ENCODE measurements at regions not wholly inside any gene's neighbourhood (a gene's known extent, or its start where the extent isn't known, plus 50 kb on each side); places are given as distances from the start of the nearest gene placed in this dataset.
"Not testable (repeated sequence)": the region's sequence is repeated elsewhere in the genome, so short reads cannot be mapped to it uniquely, and the experiment has no call there.

DNA sequence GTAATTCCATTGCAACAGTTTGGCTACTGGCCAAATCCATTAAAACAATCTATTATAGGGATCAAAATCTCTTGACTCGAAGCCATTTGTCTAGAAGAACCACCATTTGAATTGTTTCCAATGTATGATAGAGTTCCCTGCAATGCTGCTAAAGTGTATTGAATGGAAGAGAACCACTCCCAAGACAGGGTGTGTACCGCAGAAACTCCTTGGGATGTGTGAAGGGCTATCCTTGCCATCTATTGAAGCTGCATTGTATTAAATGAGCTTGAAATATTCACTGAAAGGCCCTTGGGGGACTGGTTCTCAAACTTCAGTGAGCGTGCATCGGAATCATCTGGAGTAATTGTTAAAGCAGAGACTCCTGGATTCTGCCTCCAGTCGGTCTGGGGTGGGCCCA is 260.4 kb upstream of the MEIS1 start:
- DNase-seq (ENCODE audit: low spot score) = no peak

DNA sequence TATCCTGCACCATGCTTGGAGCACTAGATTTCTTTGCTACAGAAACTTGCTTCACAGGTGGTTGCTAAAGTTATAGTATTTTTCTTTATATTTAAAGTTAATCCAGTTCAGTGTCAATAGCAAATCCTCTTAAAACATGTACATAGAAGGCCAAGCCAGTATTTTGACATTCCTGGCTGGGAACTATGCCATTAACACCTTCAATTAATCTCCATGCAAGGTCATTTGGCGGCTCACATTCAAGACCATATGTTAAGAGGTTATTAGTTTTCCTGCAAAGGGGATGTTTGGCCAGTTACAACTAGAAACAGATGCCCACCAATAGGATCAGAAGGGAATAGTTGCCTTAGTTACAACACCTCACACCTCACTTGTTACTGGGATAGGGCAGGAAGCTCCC is 261.3 kb upstream of the MEIS1 start:
- no peak for DNase-seq (ENCODE audit: low spot score)

- no peak for DNase-seq (ENCODE audit: low spot score)
Measured at GRCh38 chr2:66171530-66171929, 263.4 kb upstream of the MEIS1 start.

- no peak for DNase-seq (ENCODE audit: low spot score)
Measured at GRCh38 chr2:66170744-66171330, 264.1 kb upstream of the MEIS1 start.

DNA sequence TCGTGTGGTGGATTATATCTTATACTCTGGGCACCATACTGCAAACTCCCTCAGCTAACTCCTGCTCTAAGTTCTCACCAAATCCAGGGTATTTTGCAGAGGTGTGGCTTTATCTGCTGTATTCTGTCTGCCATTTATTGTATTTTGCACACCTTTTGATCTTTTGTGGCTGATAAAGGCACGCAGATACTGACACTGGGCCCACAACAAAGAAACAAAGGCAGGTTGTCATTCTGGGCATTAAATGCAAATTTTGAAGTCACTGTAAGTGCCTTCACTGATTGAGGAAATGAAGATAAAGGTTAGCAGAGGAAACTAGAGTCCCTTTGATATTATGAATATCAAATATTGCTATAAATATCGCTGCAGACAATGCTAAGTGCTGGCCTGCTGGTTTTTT is 265.8 kb upstream of the MEIS1 start:
- DNase-seq (ENCODE audit: low spot score) = no peak

GRCh38 chr2:66164470-66164869 is 270.5 kb upstream of the MEIS1 start:
- no peak for DNase-seq (ENCODE audit: low spot score)

DNA sequence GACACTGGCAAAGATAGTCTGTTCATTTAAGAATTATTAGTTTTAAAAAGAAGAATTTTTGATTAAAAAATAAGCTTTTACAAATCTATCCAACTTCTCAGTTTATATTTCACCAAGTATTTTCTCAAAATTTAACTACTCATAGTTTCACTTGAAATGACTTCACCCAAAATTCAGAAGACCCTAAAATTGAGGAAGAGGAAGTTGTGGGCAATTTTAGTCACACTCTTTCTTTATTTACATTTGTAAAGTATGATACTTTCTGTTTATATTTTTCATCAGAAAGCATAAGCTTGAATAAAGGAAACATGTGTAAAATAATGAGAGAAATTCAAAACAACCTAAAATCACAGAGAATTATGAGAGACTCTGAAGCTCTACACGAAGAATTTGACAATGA is 278.8 kb upstream of the MEIS1 start:
- DNase-seq (ENCODE audit: low spot score) = no peak

DNA sequence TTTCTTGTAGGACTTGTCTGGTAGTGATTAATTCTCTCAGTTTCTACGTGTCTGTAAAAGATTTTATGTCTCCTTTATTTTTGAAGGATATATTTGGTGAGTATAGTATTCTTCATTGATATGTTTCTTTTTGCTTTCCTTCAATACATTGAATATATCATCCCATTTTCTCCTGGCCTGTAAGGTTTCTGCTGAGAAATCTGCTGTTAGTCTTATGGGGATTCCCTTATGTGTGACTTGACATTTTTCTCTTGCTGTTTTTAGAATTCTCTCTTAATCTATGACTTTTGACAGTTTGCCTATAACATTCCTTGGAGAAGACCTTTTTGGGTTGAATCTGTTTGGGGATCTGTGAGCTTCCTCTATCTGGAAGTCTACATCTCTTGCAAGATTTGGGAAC is 281.0 kb upstream of the MEIS1 start:
- DNase-seq (ENCODE audit: low spot score) = no peak

GRCh38 chr2:66145490-66145889 is 289.4 kb upstream of the MEIS1 start:
- DNase-seq (ENCODE audit: low spot score) = no peak

DNA sequence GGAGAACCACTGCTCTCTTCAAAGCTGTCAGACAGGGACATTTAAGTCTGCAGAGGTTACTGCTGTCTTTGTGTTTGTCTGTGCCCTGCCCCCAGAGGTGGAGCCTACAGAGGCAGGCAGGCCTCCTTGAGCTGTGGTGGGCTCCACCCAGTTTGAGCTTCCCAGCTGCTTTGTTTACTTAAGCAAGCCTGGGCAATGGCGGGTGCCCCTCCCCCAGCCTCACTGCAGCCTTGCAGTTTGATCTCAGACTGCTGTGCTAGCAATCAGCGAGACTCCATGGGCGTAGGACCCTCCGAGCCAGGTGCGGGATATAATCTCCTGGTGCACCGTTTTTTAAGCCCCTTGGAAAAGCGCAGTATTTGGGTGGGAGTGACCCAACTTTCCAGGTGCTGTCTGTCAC is 290.6 kb upstream of the MEIS1 start:
- not testable (repeated sequence) for DNase-seq (ENCODE audit: low spot score)

DNA sequence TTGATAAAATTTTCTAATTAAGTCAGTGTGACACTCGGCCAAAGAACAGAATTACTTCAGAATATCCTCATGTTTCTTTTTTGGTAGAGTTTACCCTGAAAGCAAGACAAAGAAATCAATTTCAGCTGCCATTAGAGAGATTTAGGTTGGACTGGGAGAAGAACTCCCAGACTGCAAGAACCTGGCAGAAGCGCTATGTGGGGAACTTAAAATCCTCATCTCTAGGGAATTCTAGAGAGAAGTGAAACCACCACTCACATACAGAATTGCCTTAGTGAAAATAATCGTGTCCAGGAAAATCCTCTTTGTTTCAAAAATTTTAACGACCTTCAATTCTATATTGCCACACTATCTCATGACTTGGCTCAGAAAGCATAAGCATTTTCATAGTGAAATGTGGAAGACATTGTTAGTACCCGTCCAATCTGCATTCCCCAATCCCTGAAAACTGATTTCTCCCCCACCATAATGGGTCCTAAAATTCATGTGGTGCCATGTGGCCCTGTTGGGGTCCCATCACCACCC is 297.3 kb upstream of the MEIS1 start:
- no peak for DNase-seq (ENCODE audit: low spot score)

GRCh38 chr2:66134138-66134701 is 300.7 kb upstream of the MEIS1 start:
- no peak for DNase-seq (ENCODE audit: low spot score)

DNA sequence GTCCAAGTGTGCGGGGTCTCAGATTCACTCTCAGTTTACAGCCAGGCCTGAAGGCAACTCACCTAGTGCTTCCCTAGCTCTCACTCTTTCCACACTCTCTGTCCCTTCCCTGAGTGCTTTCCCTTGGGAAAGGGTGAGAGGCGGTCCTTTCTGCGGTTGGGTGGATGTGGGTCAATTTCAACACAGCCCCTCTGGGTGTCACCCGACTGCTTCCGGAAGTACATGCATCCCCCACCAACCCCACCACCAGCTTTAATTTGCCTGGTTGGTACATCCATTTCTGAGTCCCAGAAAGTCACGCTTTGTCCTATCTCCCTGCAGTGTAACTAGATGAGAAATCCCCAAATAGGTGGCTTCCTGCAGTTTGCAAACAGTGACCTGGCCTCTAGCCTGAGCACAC is 307.3 kb upstream of the MEIS1 start:
- no peak for DNase-seq (ENCODE audit: low spot score)

GRCh38 chr2:66127061-66127460 is 307.9 kb upstream of the MEIS1 start:
- DNase-seq (ENCODE audit: low spot score) = no peak

GRCh38 chr2:66125951-66126350 is 309.0 kb upstream of the MEIS1 start:
- DNase-seq (ENCODE audit: low spot score) = no peak

DNA sequence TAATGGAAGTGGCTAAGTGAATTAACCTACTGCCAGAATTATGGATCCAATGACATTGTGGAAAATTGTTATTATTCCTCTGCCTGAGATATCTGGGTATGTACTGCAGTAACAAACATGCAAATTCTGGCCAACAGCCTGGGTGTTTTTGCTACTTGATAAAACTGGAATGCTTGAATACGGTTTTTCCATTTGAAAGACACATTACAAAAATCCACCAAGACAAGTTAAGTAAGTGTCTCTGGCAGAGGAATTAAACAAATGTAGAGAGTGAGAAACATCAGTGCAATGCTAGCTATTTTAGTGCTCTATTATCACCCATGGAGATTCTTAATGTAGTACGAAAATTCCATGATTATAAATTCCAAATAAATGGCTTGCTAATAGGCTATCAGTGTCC is 312.4 kb upstream of the MEIS1 start:
- no peak for DNase-seq (ENCODE audit: low spot score)

GRCh38 chr2:66121946-66122345 is 313.0 kb upstream of the MEIS1 start:
- DNase-seq (ENCODE audit: low spot score) = no peak

DNA sequence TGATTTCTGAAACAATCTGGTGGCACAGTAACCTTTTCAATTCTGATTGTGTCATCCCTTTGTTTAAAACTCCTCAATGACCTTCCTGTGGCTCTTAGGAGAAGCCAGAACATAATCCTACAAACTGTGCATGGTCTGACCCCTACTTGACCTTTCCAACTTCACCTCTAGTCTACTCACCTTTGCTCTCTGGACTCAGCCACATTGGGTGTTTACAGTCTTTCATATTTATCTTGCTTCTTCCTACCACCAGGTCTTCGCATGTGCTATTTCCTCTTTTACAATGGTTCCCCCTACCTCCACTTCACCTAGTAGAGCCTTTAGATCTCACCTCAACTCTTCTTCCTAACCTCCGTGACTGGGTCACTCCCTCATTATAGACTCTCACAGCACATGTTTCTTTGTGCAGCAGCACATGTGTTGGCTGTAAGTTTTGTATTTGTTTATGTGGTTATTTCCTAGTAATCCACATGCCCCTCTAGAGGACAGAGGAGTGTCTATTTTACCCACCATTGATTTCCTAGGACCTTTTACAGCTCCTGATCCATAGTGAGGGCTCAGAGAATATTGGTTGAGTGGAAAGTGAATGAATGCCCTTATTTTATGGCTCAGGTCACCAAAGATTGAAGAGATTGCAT is 320.8 kb upstream of the MEIS1 start:
- no peak for DNase-seq (ENCODE audit: low spot score)

DNA sequence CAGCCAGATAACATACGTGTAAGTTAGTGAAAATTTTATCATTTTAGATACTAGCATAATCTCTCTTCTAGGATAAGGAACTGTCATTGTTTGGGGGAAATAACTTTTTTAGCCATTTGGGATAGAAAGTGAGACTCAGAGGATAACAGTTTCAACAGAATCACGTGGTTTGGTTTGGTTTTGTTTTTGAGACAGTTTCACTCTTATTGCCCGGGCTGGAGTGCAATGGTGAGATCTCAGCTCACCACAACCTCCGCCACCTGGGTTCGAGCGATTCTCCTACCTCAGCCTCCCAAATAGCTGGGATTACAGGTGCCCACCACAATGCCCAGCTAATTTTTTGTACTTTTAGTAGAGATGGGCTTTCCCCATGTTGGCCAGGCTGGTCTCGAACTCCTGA is 323.2 kb upstream of the MEIS1 start:
- DNase-seq (ENCODE audit: low spot score) = no peak

GRCh38 chr2:66110608-66111007 is 324.3 kb upstream of the MEIS1 start:
- DNase-seq (ENCODE audit: low spot score) = no peak

DNA sequence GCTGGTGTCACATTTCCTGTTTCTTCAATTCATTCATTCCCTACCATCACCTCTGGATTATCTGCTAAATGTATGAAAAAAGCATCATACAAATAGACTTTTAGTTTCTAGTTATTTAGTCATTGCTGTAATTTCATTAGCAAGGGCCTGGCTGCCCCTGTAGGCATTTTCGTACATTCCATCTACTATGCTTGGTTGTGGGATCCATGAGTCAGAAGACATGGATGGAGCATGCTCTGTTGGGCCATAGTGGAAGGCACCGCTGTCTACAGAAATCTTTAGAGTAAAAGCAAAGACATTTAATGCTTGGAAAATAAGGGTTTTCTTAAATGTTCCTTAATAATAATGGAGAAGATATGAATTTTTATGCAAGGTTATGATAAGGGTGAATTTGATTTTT is 324.8 kb upstream of the MEIS1 start:
- DNase-seq (ENCODE audit: low spot score) = no peak

DNA sequence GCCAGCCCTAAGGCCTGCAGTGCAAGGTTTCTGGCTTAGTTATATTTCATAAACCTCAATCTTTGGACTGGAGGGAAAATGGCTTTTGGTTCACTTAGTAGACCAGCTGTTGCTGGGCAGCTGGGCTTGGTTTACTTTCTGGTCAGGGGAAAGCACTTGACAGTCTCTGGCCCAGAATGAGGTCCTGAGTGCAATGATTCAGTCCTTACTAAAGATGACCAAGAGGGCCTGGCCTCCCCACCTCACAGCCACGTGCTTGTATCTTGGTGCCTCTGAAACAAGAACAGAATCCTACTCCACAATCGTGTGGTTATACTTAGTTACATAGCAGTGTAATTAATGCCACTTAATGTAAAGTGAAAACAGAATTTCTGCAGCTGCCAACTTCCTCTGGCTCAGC is 325.5 kb upstream of the MEIS1 start:
- no peak for DNase-seq (ENCODE audit: low spot score)

DNA sequence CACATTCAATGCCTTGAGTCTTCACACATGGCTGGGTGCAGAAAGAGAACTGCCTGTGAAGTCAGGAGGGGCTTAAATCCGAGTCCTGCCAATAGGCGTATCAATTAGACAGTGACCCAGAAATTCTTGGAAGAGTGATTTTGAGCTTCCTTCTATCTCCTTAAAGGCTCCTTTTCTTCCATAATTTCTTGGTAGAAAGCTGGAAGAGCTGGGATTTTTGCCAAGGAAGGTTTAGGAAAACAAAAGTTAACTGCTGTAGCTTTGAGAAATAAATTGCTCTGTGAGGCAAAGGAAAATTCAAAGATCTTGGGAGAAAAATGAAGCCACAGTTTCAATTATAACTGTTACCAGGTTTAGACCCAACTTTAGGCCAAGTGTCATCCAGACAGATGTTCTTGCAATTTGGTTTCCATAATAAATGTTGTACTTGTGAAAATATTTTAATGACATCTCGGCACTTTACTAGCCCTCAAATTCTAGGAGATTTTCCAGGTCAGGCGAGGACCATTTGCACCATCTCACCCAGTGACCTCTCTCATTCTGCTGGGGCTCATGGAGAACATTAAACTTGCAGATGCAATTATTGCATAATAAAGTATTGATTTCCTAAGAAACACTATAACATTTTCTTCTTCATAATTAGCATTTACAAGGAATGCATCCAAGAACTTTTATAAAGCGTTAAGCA is 329.7 kb upstream of the MEIS1 start:
- DNase-seq (ENCODE audit: low spot score) = no peak

Measured in AG08395 (cell line).